K562 (cell line): ENCODE measurements at regions not wholly inside any gene's neighbourhood (a gene's known extent, or its start where the extent isn't known, plus 50 kb on each side); places are given as distances from the start of the nearest gene placed in this dataset.

Experiments
- ATAC-seq: fragments of 200-7000 bp; cut with Tn5 transposase; 3 replicates; pipeline ENCODE4 v1.9.1; 2020; ENCODE audit warnings: moderate library complexity
- BruUV-seq: library from RNA; stranded (reverse); fragments of 400-500 nt; replicated peaks from 2 replicates; lab custom pipeline; 2021; lab: Mats Ljungman, UMichigan
- CTCF ChIA-PET: fragments of 300-600 bp; formaldehyde crosslinking; extraction: SDS; loops from one replicate; lab custom pipeline; 2021; ENCODE audit warnings: low intra/inter-chr PET ratio; lab: Yijun Ruan, JAX
- POLR2A ChIA-PET: fragments of 300-600, 350-650 bp; sonication (Branson Sonifier 250); formaldehyde crosslinking; extraction: SDS; loops from one replicate; lab custom pipeline; 2021; ENCODE audit warnings: antibody characterized with exemption, inconsistent platforms; lab: Yijun Ruan, JAX
- DNase-seq, 4 experiments: peaks; one replicate each; pipeline versions ENCODE4 v3.0.0 to v3.0.0-alpha.2; 2011 to 2018; ENCODE audit warnings: low spot score in 3 of 4, mixed read lengths in 3 of 4; ENCODE audit errors: extremely low read depth in 1 of 4
- FAIRE-seq: peaks from 2 replicates; lab custom pipeline; 2011; peaks lifted over from hg19 to GRCh38; lab: Jason Lieb, UNC
- H2AFZ ChIP-seq: 2 replicates; pipeline ENCODE4 v1.6.0; 2011; ENCODE audit warnings: low read depth, low read length, control low read depth, inconsistent platforms
- H3K27ac ChIP-seq: fragments of 200-600 bp; 3 replicates; pipeline ENCODE4 v1.8.0; 2011; ENCODE audit warnings: low read depth, mild to moderate bottlenecking, control low read depth, inconsistent platforms, low read length, moderate library complexity, mixed read lengths; ENCODE audit errors: extremely low read depth
- H3K27me3 ChIP-seq, 2 experiments: fragments of 300-600 bp in 1 of 2; 2 replicates in 1 of 2; 3 replicates in 1 of 2; pipeline versions ENCODE4 v1.6.0 to v1.8.0; 2011; ENCODE audit warnings: inconsistent platforms in 2 of 2, low read length in 2 of 2, mild to moderate bottlenecking in 1 of 2, mixed read lengths in 1 of 2, moderate library complexity in 1 of 2; ENCODE audit not compliant: control insufficient read depth in 2 of 2, insufficient read depth in 2 of 2
- H3K36me3 ChIP-seq: fragments of 300-600 bp; 3 replicates; pipeline ENCODE4 v1.8.0; 2011; ENCODE audit warnings: mild to moderate bottlenecking, low read length, inconsistent platforms; ENCODE audit not compliant: control insufficient read depth, insufficient read depth
- H3K4me1 ChIP-seq, 2 experiments: fragments of 200-600 bp in 1 of 2; replicated peaks in 1 of 2; 2 replicates in 1 of 2; 3 replicates in 1 of 2; pipeline versions ENCODE4 v1.5.1 to v1.8.0; 2011; ENCODE audit warnings: inconsistent platforms in 2 of 2, low read length in 2 of 2, mild to moderate bottlenecking in 1 of 2, mixed read lengths in 1 of 2, moderate library complexity in 1 of 2; ENCODE audit not compliant: control insufficient read depth in 2 of 2, insufficient read depth in 2 of 2
- H3K4me2 ChIP-seq: 2 replicates; pipeline ENCODE4 v1.6.1; 2011; ENCODE audit warnings: low read length, control low read depth, inconsistent platforms, mixed read lengths; ENCODE audit not compliant: insufficient read depth
- H3K4me3 ChIP-seq: fragments of 200-600 bp; sonication (generic), shearing (Covaris generic); 2 replicates; pipeline ENCODE4 v1.5.1; 2016; ENCODE audit warnings: control low read depth, inconsistent platforms
- H3K79me2 ChIP-seq: fragments of 200-600 bp; 3 replicates; pipeline ENCODE4 v1.8.0; 2011; ENCODE audit warnings: low read length, inconsistent platforms; ENCODE audit not compliant: control insufficient read depth, insufficient read depth
- H3K9ac ChIP-seq, 2 experiments: 2 replicates each; pipeline versions ENCODE4 v1.6.0 to v1.6.1; 2011; ENCODE audit warnings: low read depth in 2 of 2, low read length in 2 of 2, control low read depth in 1 of 2, inconsistent platforms in 1 of 2, mild to moderate bottlenecking in 1 of 2, mixed read lengths in 1 of 2; ENCODE audit not compliant: insufficient read depth in 1 of 2
- H3K9me1 ChIP-seq: one replicate; pipeline ENCODE4 v1.6.0; 2011; ENCODE audit warnings: inconsistent platforms, mild to moderate bottlenecking, low read length, moderate library complexity; ENCODE audit not compliant: control insufficient read depth, insufficient read depth
- H3K9me3 ChIP-seq: replicated peaks from 2 replicates; pipeline ENCODE4 v1.5.1; 2011; ENCODE audit warnings: low read depth, low read length, inconsistent platforms; ENCODE audit not compliant: control insufficient read depth, insufficient read depth
- H4K20me1 ChIP-seq: replicated peaks from 2 replicates; pipeline ENCODE4 v1.6.1; 2011; ENCODE audit warnings: low read length, inconsistent platforms, mixed read lengths; ENCODE audit not compliant: control insufficient read depth, insufficient read depth
- ARID1B ChIP-seq: fragments of 450-650 bp; IDR thresholded peaks from 2 replicates; pipeline ENCODE4 v1.6.1; 2016; ENCODE audit warnings: antibody characterized with exemption, mild to moderate bottlenecking, inconsistent platforms
- CAMTA2 ChIP-seq: fragments of 250-450 bp; sonication (Bioruptor Pico); conservative IDR thresholded peaks from 2 replicates; pipeline ENCODE4 v1.5.1; 2022
- CHCHD3 ChIP-seq: fragments of 250-450 bp; sonication (Bioruptor Pico); IDR thresholded peaks from 2 replicates; pipeline ENCODE4 v2.1.2; 2022; ENCODE audit warnings: mild to moderate bottlenecking
- CXXC5 ChIP-seq: fragments of 250-450 bp; sonication (Bioruptor Pico); IDR thresholded peaks from 2 replicates; pipeline ENCODE4 v1.8.0; 2022; ENCODE audit warnings: inconsistent platforms, mild to moderate bottlenecking, moderate library complexity
- FOSL1 ChIP-seq: fragments of 200-800 bp; sonication (Bioruptor generic); conservative IDR thresholded peaks from 2 replicates; pipeline ENCODE4 v1.6.1; 2016; ENCODE audit warnings: missing genetic modification characterization, missing compliant biosample characterization
- RBM25 ChIP-seq: fragments of 200-400 bp; formaldehyde crosslinking; IDR thresholded peaks from 2 replicates; pipeline ENCODE4 v1.6.1; 2018; ENCODE audit warnings: low read length, low read depth, moderate library complexity; ENCODE audit not compliant: severe bottlenecking
- TGIF2 ChIP-seq: sonication (generic); formaldehyde crosslinking; IDR thresholded peaks from 2 replicates; pipeline ENCODE4 v1.8.1; 2022; ENCODE audit warnings: mild to moderate bottlenecking, missing genetic modification reagents, moderate library complexity
- ZFP36 ChIP-seq: fragments of 150-350 bp; IDR thresholded peaks from 2 replicates; pipeline ENCODE4 v1.6.1; 2018; ENCODE audit warnings: low read length, low read depth; ENCODE audit not compliant: partially characterized antibody
- ZNF584 ChIP-seq: fragments of 200-800 bp; sonication (Bioruptor generic); IDR thresholded peaks from 2 replicates; pipeline ENCODE4 v1.6.1; 2016; ENCODE audit warnings: low read depth, mild to moderate bottlenecking, missing genetic modification characterization, missing compliant biosample characterization
- WGBS: fragments of 100-300 bp; shearing (Covaris generic); methylation state at CpG from one replicate; pipeline ENCODE4 v1.1.6; 2016; ENCODE audit warnings: low coverage, mixed read lengths; ENCODE audit not compliant: insufficient coverage; ENCODE audit errors: missing lambda C conversion rate; 5-methylcytosine and 5-hydroxymethylcytosine counted together
- in situ Hi-C: fragments of 300-500 bp; cut with MboI; formaldehyde crosslinking; loops from 4 replicates; pipeline ENCODE4 v1.15.0; 2018; ENCODE audit warnings: inconsistent platforms, mixed read lengths
- intact Hi-C: fragments of 100-400 bp; cut with micrococcal nuclease; formaldehyde crosslinking; loops from 2 replicates; pipeline ENCODE4 v1.14.2; 2022
- TF ChIP-seq, protein P1 (sequence below), 2 experiments: fragments of 450-650 bp in 1 of 2; sonication (generic) in 1 of 2; formaldehyde crosslinking in 1 of 2; IDR thresholded peaks in 1 of 2; conservative IDR thresholded peaks in 1 of 2; 2 replicates each; pipeline versions ENCODE4 v1.6.1 to v1.8.1; 2016 to 2023; ENCODE audit warnings: mild to moderate bottlenecking in 2 of 2, moderate library complexity in 2 of 2, inconsistent platforms in 1 of 2, missing genetic modification reagents in 1 of 2

DNA sequence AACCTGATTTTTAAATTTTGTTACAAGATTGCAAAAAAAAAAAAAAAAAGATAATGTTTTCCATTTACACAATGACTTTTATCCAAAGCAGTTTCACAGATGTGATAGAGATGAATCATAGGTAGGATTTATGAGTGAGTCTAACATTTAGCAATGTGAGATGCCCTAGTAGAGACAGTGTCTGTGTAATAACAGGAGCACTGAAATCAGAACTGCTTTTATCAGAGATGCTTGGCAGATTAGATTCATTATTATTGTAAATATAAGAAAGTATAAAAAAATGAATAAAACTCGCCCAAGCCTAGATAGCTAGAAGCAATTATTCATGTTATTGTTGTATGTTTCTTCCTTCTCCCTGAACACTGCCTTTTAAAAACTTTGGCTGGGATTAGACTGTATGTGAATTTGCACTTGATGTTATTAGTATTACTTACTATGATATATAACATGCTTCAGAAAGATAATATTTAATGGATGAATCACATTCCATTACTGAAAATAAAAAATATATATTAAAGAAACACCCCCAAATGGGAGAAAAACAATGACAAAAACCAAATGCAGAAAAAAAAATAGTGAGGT lies 567.3 kb upstream of the KLF4 start (continued):
- no peak for TF ChIP-seq ZNF584 (CRISPR knock-in tag)
- no peak for TF ChIP-seq TGIF2 (CRISPR knock-in tag)
- no peak for TF ChIP-seq CHCHD3 (CRISPR knock-in tag)
- no peak for TF ChIP-seq ARID1B
- TF ChIP-seq CAMTA2 (CRISPR knock-in tag) = no peak
- TF ChIP-seq, all 486 proteins: peak for 0

DNA sequence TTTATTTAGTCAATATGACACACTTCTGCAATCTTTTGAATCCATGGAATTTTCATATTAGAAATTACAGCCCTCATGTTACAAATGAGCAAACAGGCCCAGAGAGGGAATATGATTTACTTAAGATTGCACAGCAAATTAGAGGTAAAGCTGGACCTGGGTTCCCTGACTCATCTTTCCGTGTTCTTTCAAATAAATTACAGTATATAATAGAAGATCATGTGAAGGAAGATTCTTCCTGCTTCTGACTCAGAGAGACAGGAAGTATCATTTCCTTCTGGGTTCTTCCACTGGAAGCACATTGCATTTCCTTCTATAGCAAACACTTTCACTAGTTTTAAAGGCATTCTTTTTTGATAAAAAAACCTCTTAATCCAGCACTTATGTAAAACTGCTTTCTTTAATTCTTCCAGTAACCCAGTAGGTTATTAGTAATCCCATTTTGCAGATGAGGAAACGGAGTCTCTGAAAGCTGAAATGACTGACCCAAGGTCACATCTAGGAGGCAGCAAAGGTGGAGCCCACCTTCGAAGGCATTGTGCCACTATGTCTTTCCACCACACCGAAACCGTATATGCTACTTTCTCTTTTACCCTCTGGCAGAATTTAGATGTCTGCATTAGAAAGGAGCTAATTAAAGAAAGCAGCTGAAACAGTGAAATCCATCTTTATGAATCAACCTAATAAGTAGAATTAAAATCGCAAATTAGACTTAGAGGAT lies 566.7 kb upstream of the KLF4 start:
- Histone ChIP-seq H2AFZ (no peak overlapping the region), H3K9me3 (no peaks in the 10 kb centered on the region), H3K36me3 (no peaks in the 10 kb centered on the region), H3K9ac (no peak overlapping the region), H4K20me1 (no peaks in the 10 kb centered on the region), H3K4me3 (no peak overlapping the region), H3K4me1 (peaks cover 0 to 8% of the 10 kb centered on the region in 2 experiments; a peak in 1 of 5 replicates), H3K4me2 (no peak overlapping the region), H3K9me1 (no peaks in the 10 kb centered on the region), H3K27ac (no peak overlapping the region), H3K27me3 (no peaks in the 10 kb centered on the region), H3K79me2 (no peaks in the 10 kb centered on the region)
- no peak for ATAC-seq
- WGBS = 50% methylated on average over 6 of the region's 6 CpGs
- intact Hi-C loops = loop anchor here (5.0 kb wide), 1 partner anchor 51 kb away; no protein-coding TSS in a partner anchor
- FAIRE-seq = no peak
- POLR2A ChIA-PET = interaction anchor here (0.7 kb wide), 2 partner anchors 32 to 494 kb away, joined by 4 to 5 read pairs; no protein-coding TSS in a partner anchor
- DNase-seq = no peak
- peak; percentile 52 for TF ChIP-seq ZFP36
- TF ChIP-seq, protein P1, sequence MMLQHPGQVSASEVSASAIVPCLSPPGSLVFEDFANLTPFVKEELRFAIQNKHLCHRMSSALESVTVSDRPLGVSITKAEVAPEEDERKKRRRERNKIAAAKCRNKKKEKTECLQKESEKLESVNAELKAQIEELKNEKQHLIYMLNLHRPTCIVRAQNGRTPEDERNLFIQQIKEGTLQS (IDR thresholded peaks at IDR 0.05) = peak; percentile 18; the same call in 1 of the 2 replicates
- TF ChIP-seq, protein P1 (CRISPR knock-in tag; conservative IDR thresholded peaks at IDR 0.05) = no peak
- no peak for TF ChIP-seq CXXC5 (CRISPR knock-in tag)
- TF ChIP-seq RBM25 = peak; percentile 36
- TF ChIP-seq FOSL1 (tag) = 0 out of 2 replicates have a peak, but pooled peaks have one; percentile 14
- CTCF ChIA-PET = no interaction called here
- BruUV-seq = no TSS peak
- in situ Hi-C loops = no loop called here
